NCI-H774 (cell line): ENCODE measurements at regions not wholly inside any gene's neighbourhood (a gene's known extent, or its start where the extent isn't known, plus 50 kb on each side); places are given as distances from the start of the nearest gene placed in this dataset.
"Not testable (repeated sequence)": the region's sequence is repeated elsewhere in the genome, so short reads cannot be mapped to it uniquely, and the experiment has no call there.

Experiments used
- DNase-seq: peaks from one replicate; lab custom pipeline; 2025; lab: John Stamatoyannopoulos, UW

DNA sequence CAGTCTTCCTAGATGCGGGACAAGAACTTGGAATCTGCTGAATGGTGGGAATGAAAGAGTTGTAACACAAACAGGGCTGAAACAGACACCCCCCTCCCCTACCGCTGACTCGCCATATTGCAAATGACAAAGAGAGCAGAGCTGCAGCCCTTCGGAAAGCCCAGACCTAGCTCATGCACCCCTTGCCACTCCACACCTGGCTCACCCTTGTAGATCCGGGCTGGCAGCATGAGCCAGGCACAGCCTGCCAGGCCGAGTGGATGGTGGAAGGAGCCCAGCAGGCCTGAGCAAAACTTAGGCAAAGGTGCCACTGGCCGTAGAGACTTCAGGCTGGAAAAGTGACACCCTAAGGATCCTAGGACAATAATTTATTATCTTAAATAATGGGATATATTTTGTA lies 237.4 kb upstream of the SEMA3D start:
- no peak for DNase-seq

- no peak for DNase-seq
Measured at GRCh38 chr7:85423209-85423895, 236.5 kb upstream of the SEMA3D start.

- no peak for DNase-seq
Measured at GRCh38 chr7:85415743-85416142, 228.9 kb upstream of the SEMA3D start.

DNA sequence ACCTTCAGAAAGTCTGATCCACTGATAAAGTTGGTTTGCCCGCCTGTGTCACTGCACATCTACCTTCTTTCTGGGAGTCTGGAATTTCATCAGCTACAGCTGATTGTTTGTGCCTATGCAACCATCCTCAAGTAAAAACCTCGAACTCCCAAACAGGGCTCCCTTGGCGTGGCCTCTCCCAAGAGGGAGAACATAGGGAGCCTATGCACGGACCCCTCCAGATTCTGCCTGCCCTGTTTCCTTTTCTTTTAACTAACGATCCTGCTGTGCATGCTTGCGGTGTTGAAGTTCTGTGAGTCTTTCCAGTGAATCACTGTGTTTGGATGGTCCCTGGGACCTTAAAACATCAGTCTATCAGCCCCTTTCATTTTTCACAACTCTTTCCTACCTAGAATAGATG lies 226.9 kb upstream of the SEMA3D start:
- DNase-seq: no peak

- no peak for DNase-seq
Measured at GRCh38 chr7:85412912-85413311, 226.1 kb upstream of the SEMA3D start.

DNA sequence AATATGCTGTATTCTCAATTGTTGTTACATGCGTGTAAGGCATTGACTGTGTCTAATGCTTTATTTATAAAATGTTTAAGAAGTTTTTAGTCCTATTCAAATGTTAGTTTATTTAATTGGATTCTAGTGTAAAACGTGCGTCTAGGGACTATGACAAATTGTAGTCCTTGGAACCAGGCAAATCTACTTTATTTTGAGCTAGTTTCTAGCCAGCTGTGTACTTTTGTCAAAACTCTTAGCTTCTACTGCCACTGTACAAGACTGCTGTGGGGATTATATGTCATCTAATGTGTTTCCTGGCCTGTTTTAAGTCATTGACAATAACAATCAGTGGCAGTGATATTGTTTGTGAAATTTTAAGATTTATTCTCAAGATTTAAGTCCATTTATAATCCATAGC lies 220.5 kb upstream of the SEMA3D start:
- DNase-seq: no peak

DNA sequence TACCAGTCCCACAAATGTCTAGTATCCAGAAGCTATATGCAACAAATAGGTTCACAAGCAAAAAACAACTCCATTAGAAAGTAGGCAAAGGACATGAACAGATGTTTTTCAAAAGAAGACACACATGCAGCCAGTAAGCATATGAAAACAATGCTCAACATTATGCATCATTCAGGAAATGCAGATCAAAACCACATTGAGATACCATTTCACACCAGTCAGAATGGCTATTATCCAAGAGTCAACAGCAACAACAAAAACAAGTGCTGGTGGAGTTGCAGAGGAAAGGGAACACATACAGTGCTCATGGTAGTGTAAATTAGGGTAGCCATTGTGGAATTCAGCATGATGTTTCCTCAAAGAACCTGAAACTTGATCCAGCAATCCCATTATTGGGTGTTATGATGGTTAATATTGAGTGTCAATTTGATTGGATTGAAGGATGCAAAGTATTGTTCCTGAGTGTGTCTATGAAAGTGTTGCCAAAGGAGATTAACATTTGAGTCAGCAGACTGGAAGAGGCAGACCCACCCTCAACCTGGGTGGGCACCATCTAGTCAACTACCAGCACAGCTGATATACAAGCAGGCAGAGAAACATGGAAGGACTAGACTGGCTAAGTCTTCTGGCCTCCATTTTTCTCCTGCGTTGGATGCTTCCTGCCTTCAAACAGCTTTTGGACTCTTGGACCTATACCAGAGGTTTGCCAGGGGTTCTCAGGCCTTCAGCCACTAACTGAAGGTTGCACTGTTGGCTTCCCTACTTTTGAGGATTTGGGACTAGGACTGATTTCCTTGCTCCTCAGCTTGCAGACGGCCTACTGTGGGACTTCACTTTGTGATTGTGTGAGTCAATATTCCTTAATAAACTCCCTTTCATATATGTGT lies 218.4 kb upstream of the SEMA3D start:
- DNase-seq: no peak

- no peak for DNase-seq
Measured at GRCh38 chr7:85396676-85397075, 209.8 kb upstream of the SEMA3D start.

- DNase-seq: no peak
Measured at GRCh38 chr7:85392789-85393188, 205.9 kb upstream of the SEMA3D start.

DNA sequence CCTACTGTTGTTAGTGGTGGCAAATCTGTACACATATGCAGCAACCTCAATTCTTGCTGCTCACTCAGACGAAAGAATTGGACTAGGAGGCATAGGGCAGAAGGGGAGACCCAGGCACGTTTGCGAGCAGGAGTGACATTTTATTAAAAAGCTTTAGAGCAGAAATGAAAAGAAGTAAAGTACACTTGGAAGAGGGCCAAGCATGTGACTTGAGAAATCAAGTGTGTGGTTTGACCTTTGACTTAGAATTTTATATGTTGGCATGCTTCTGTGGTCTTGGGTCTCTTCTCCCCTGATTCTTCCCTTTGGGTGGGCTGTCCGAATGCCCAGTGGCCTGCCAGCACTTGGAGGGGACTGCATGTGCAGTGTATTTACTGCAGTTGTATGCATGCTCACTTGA lies 205.5 kb upstream of the SEMA3D start:
- DNase-seq: no peak

GRCh38 chr7:85386460-85386859 lies 199.6 kb upstream of the SEMA3D start:
- no peak for DNase-seq

DNA sequence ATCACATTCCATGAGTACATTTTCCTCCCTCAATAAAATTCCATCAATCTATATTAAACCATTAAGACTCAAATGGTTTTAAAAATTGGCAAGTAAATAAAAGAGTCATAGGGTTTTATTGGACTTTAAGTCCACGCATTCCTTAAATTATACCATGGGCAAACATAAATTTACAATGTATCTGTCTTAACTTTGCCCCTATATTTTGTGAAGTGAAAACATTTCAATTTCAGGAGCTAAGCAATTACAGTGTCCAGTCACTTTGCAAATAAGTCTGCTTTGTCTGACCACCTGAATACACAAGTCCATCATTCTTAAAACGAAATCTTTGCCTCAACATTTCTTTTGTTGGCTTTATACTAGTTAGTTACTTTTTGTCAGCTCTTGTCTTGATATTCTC lies 197.5 kb upstream of the SEMA3D start:
- DNase-seq: no peak

GRCh38 chr7:85381212-85381611 lies 194.4 kb upstream of the SEMA3D start:
- no peak for DNase-seq

- no peak for DNase-seq
Measured at GRCh38 chr7:85376589-85376988, 189.7 kb upstream of the SEMA3D start.

DNA sequence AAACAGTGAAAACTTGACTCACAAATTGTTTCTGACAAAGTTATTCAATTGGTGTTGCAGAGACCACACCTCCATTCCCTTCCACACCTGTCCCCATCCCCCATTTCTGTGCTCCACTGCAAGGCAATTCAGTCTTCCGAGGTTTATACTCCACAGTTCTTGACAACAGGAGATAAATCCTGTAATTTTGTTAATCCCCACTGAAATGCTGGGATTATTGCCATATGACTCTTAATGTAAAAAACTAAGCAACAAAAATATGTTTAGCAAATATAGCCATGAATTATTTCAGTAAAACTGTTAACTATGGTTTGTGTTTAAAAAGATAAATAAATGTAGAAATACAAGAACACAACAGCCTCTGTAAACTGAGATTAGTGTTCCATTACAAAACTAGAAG lies 170.1 kb upstream of the SEMA3D start:
- no peak for DNase-seq

DNA sequence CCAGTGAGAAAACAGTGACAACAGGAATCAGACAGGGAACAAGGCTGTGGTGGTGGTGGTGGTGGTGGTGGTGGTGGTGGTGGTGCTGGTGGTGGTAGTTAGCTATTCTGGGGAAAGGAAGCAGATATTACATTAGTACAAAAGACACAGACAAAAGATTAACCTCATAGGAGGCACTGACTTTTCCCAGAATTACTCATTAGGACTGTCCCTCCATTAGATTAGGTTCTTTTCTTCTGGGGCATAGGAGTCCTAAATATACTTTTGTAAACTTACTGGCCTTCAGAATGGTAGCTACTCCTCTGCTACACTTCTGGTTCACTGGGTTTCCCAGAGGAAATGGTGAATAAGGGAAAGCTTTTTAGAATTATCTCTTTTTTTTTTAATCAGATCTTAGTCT lies 156.6 kb upstream of the SEMA3D start:
- DNase-seq: no peak

- DNase-seq: no peak
Measured at GRCh38 chr7:85342781-85343180, 155.9 kb upstream of the SEMA3D start.

- DNase-seq: no peak
Measured at GRCh38 chr7:85341973-85342372, 155.1 kb upstream of the SEMA3D start.

GRCh38 chr7:85341121-85341520 lies 154.3 kb upstream of the SEMA3D start:
- DNase-seq: no peak

GRCh38 chr7:85336086-85336485 lies 149.2 kb upstream of the SEMA3D start:
- DNase-seq: no peak

- not testable (repeated sequence) for DNase-seq
Measured at GRCh38 chr7:85335113-85335512, 148.3 kb upstream of the SEMA3D start.

DNA sequence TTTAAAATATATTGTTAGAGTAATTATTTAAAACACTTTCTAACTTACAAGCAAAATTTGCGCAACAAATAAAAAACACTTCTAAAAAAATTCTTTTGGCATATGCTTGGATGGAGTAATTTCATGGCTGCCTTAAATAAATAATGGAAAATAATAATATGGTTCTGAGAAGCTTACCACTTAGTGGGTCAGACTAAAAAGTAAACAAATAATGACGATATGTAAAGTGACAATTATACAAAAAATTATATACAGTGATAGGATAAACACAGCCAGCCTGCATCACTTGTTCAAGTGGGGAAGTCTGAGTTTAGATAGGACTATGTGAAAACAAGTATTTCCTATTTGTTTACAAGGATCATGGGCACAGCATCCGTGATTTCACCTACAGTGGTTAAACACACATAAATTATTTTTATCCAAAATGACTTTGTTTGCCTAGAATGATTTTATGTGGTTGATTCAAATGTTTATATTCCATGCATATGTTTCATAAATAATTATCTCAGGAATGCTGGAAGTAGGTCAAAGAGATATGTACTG lies 141.7 kb upstream of the SEMA3D start:
- DNase-seq: no peak

- DNase-seq: no peak
Measured at GRCh38 chr7:85324145-85324799, 137.4 kb upstream of the SEMA3D start.
